A549 (cell line): ENCODE measurements at regions not wholly inside any gene's neighbourhood (a gene's known extent, or its start where the extent isn't known, plus 50 kb on each side); places are given as distances from the start of the nearest gene placed in this dataset.

Experiments
- MAFK ChIP-seq: fragments of 450-650 bp; IDR thresholded peaks from 2 replicates; pipeline ENCODE4 v1.6.1; 2014; ENCODE audit not compliant: partially characterized antibody
- TF ChIP-seq, protein P1 (sequence below): fragments of >200 bp; sonication (Bioruptor Twin); formaldehyde crosslinking; IDR thresholded peaks from 3 replicates; pipeline ENCODE4 v1.5.1; 2016

DNA sequence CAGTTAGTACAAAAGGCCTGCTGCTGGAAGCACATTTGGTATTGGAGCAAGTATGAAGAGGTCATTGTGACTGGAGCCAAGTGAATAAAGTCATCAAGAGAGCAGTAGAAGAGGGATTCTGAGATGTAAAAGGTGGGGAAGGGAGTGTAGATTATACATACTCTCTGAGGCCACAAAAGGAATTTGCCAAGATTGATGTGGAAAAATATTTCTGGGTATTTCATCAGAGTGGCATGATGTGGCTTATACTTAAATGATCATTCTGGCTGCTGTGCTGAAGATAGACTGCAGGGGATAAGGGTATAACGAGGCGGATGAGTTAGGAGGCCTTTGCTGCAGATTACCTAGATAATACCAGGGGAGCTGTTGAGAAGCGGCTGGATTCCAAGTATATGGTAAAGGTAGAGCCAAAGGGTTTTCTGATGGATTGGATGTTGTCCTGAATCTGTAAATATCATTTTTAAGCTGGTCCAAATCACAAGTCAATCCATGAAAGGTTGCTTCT lies 231.8 kb upstream of the AGA start:
- TF ChIP-seq, protein P1, sequence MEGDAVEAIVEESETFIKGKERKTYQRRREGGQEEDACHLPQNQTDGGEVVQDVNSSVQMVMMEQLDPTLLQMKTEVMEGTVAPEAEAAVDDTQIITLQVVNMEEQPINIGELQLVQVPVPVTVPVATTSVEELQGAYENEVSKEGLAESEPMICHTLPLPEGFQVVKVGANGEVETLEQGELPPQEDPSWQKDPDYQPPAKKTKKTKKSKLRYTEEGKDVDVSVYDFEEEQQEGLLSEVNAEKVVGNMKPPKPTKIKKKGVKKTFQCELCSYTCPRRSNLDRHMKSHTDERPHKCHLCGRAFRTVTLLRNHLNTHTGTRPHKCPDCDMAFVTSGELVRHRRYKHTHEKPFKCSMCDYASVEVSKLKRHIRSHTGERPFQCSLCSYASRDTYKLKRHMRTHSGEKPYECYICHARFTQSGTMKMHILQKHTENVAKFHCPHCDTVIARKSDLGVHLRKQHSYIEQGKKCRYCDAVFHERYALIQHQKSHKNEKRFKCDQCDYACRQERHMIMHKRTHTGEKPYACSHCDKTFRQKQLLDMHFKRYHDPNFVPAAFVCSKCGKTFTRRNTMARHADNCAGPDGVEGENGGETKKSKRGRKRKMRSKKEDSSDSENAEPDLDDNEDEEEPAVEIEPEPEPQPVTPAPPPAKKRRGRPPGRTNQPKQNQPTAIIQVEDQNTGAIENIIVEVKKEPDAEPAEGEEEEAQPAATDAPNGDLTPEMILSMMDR: no peak
- no peak for TF ChIP-seq MAFK
